ENCODE measurements at regions not wholly inside any gene's neighbourhood (a gene's known extent, or its start where the extent isn't known, plus 50 kb on each side); places are given as distances from the start of the nearest gene placed in this dataset.
"Not testable (repeated sequence)": the region's sequence is repeated elsewhere in the genome, so short reads cannot be mapped to it uniquely, and the experiment has no call there.

DNA sequence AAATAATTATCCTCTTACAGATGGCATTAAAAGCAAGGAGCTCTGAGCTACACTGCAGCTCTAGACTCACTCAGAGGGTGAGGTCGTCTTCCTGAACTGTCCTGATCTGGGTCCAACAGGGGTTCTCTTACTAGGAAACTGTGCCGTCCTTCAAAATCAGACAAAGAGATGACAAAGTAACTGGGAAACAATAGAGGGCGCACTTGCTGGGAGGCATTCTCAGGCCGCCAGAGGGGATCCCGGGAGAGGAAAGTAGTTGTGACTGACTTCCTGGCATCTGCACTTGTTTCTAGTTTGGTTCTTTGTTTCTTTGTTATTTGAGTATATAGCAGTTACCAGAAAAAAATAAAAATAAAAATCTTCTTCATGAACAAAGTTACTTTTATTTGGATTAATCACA, 142.9 kb upstream of the MSX2 start:
- DNase-seq, result no peak
- Histone ChIP-seq H3K27ac (no peak overlapping the region), H3K36me3 (no peaks in the 10 kb centered on the region), H3K4me3 (no peak overlapping the region), H3K9me3 (no peaks in the 10 kb centered on the region), H3K4me1 (no peaks in the 10 kb centered on the region), H3K27me3 (no peaks in the 10 kb centered on the region)
- intact Hi-C loops (cut with DNase I; ENCODE audit: low total_unique reads), result no loop called here
- TF ChIP-seq, protein P1, sequence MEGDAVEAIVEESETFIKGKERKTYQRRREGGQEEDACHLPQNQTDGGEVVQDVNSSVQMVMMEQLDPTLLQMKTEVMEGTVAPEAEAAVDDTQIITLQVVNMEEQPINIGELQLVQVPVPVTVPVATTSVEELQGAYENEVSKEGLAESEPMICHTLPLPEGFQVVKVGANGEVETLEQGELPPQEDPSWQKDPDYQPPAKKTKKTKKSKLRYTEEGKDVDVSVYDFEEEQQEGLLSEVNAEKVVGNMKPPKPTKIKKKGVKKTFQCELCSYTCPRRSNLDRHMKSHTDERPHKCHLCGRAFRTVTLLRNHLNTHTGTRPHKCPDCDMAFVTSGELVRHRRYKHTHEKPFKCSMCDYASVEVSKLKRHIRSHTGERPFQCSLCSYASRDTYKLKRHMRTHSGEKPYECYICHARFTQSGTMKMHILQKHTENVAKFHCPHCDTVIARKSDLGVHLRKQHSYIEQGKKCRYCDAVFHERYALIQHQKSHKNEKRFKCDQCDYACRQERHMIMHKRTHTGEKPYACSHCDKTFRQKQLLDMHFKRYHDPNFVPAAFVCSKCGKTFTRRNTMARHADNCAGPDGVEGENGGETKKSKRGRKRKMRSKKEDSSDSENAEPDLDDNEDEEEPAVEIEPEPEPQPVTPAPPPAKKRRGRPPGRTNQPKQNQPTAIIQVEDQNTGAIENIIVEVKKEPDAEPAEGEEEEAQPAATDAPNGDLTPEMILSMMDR (IDR thresholded peaks at IDR 0.05), result no peak

GRCh38 chr5:174581894-174582293, 142.5 kb upstream of the MSX2 start:
- no peaks in the 10 kb centered on the region for H3K9me3 ChIP-seq
- no peak for DNase-seq
- H3K27me3 ChIP-seq, result no peaks in the 10 kb centered on the region
- H3K36me3 ChIP-seq, result no peaks in the 10 kb centered on the region
- H3K4me3 ChIP-seq, result no peak overlapping the region
- intact Hi-C loops (cut with DNase I; ENCODE audit: low total_unique reads), result no loop called here
- no peaks in the 10 kb centered on the region for H3K4me1 ChIP-seq
- TF ChIP-seq, protein P1 (IDR thresholded peaks at IDR 0.05), result no peak
- H3K27ac ChIP-seq, result no peak overlapping the region

- intact Hi-C loops (cut with DNase I; ENCODE audit: low total_unique reads), result no loop called here
- Histone ChIP-seq H3K27me3 (no peaks in the 10 kb centered on the region), H3K36me3 (no peaks in the 10 kb centered on the region), H3K9me3 (no peaks in the 10 kb centered on the region), H3K27ac (no peak overlapping the region), H3K4me3 (no peak overlapping the region), H3K4me1 (no peaks in the 10 kb centered on the region)
- DNase-seq, result no peak
- TF ChIP-seq, protein P1 (IDR thresholded peaks at IDR 0.05), result no peak
Measured at GRCh38 chr5:174583071-174583470, 141.3 kb upstream of the MSX2 start.

- Histone ChIP-seq H3K27ac (no peak overlapping the region), H3K4me1 (no peaks in the 10 kb centered on the region), H3K36me3 (no peaks in the 10 kb centered on the region), H3K9me3 (no peaks in the 10 kb centered on the region), H3K4me3 (no peak overlapping the region), H3K27me3 (peaks cover 0 to 2% of the 10 kb centered on the region in 2 donors)
- intact Hi-C loops (cut with DNase I; ENCODE audit: low total_unique reads), result no loop called here
- TF ChIP-seq, protein P1 (IDR thresholded peaks at IDR 0.05), result no peak
- no peak for DNase-seq
Measured at GRCh38 chr5:174585472-174585871, 138.9 kb upstream of the MSX2 start.

- H3K4me1 ChIP-seq; H3K9me3 ChIP-seq; H3K27me3 ChIP-seq; H3K4me3 ChIP-seq; H3K36me3 ChIP-seq; H3K27ac ChIP-seq; intact Hi-C loops (cut with DNase I; ENCODE audit: low total_unique reads); DNase-seq: not testable (repeated sequence)
Measured at GRCh38 chr5:174586163-174586562, 138.2 kb upstream of the MSX2 start.

DNA sequence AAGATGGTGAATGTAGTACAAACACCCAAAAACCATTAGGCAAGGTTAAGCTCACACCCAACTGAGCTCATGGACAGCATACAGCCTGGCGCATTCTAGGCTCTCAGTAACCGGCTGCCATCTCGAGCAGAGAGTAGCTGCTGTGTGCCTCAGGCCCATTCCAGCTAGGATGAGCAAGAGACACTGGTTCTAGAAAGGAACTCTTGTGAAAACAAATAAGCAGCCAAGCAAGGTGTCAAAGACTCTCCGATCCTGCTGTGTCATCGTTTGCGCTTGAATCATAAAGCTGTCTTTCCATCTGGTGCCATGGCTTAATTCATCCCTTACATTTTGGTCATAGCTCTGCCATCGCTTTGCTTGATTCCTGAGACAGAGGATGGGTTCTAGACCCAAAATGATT, 135.4 kb upstream of the MSX2 start:
- Histone ChIP-seq H3K9me3 (no peaks in the 10 kb centered on the region), H3K36me3 (no peaks in the 10 kb centered on the region), H3K27me3 (peaks cover 0 to 2% of the 10 kb centered on the region in 2 donors), H3K4me3 (no peak overlapping the region), H3K27ac (no peak overlapping the region), H3K4me1 (no peaks in the 10 kb centered on the region)
- intact Hi-C loops (cut with DNase I; ENCODE audit: low total_unique reads), result no loop called here
- DNase-seq, result no peak
- TF ChIP-seq, protein P1 (IDR thresholded peaks at IDR 0.05), result no peak
